ENCODE measurements at regions not wholly inside any gene's neighbourhood (a gene's known extent, or its start where the extent isn't known, plus 50 kb on each side); places are given as distances from the start of the nearest gene placed in this dataset.
"Not testable (repeated sequence)": the region's sequence is repeated elsewhere in the genome, so short reads cannot be mapped to it uniquely, and the experiment has no call there.

- no peaks in the 10 kb centered on the region for H3K9me3 Mint-ChIP-seq (ENCODE audit: unreplicated experiment)
- DNase-seq (ENCODE audit: extremely low spot score, unreplicated experiment) = no peak
- TF ChIP-seq, protein P1, sequence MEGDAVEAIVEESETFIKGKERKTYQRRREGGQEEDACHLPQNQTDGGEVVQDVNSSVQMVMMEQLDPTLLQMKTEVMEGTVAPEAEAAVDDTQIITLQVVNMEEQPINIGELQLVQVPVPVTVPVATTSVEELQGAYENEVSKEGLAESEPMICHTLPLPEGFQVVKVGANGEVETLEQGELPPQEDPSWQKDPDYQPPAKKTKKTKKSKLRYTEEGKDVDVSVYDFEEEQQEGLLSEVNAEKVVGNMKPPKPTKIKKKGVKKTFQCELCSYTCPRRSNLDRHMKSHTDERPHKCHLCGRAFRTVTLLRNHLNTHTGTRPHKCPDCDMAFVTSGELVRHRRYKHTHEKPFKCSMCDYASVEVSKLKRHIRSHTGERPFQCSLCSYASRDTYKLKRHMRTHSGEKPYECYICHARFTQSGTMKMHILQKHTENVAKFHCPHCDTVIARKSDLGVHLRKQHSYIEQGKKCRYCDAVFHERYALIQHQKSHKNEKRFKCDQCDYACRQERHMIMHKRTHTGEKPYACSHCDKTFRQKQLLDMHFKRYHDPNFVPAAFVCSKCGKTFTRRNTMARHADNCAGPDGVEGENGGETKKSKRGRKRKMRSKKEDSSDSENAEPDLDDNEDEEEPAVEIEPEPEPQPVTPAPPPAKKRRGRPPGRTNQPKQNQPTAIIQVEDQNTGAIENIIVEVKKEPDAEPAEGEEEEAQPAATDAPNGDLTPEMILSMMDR (IDR thresholded peaks at IDR 0.05) = no peak
- no peak overlapping the region for H3K4me3 Mint-ChIP-seq (ENCODE audit: unreplicated experiment)
- no peak overlapping the region for H3K27ac Mint-ChIP-seq (ENCODE audit: unreplicated experiment)
- H3K36me3 Mint-ChIP-seq (ENCODE audit: unreplicated experiment) = peaks cover 2% of the 10 kb centered on the region
- H3K27me3 Mint-ChIP-seq (ENCODE audit: unreplicated experiment) = no peaks in the 10 kb centered on the region
- peaks cover 33% of the 10 kb centered on the region for H3K4me1 Mint-ChIP-seq (ENCODE audit: unreplicated experiment)
Observed at GRCh38 chr2:56583796-56584315, 400.1 kb downstream of the CCDC85A start.

- Mint-ChIP-seq H3K4me1 (ENCODE audit: unreplicated experiment) (peaks cover 22% of the 10 kb centered on the region), H3K36me3 (ENCODE audit: unreplicated experiment) (no peaks in the 10 kb centered on the region), H3K27me3 (ENCODE audit: unreplicated experiment) (no peaks in the 10 kb centered on the region), H3K27ac (ENCODE audit: unreplicated experiment) (no peak overlapping the region), H3K9me3 (ENCODE audit: unreplicated experiment) (no peaks in the 10 kb centered on the region), H3K4me3 (ENCODE audit: unreplicated experiment) (no peak overlapping the region)
- TF ChIP-seq, protein P1 (IDR thresholded peaks at IDR 0.05) = no peak
- no peak for DNase-seq (ENCODE audit: extremely low spot score, unreplicated experiment)
Observed at GRCh38 chr2:56587456-56587855, 403.7 kb downstream of the CCDC85A start.

GRCh38 chr2:56589194-56589593, 405.4 kb downstream of the CCDC85A start:
- H3K9me3 Mint-ChIP-seq (ENCODE audit: unreplicated experiment) = no peaks in the 10 kb centered on the region
- H3K36me3 Mint-ChIP-seq (ENCODE audit: unreplicated experiment) = no peaks in the 10 kb centered on the region
- no peak overlapping the region for H3K4me3 Mint-ChIP-seq (ENCODE audit: unreplicated experiment)
- TF ChIP-seq, protein P1 (IDR thresholded peaks at IDR 0.05) = no peak
- no peak overlapping the region for H3K27ac Mint-ChIP-seq (ENCODE audit: unreplicated experiment)
- no peak for DNase-seq (ENCODE audit: extremely low spot score, unreplicated experiment)
- peaks cover 31% of the 10 kb centered on the region for H3K4me1 Mint-ChIP-seq (ENCODE audit: unreplicated experiment)
- H3K27me3 Mint-ChIP-seq (ENCODE audit: unreplicated experiment) = no peaks in the 10 kb centered on the region

- Mint-ChIP-seq H3K4me1 (ENCODE audit: unreplicated experiment) (peaks cover 30% of the 10 kb centered on the region), H3K27ac (ENCODE audit: unreplicated experiment) (no peak overlapping the region), H3K27me3 (ENCODE audit: unreplicated experiment) (no peaks in the 10 kb centered on the region), H3K36me3 (ENCODE audit: unreplicated experiment) (no peaks in the 10 kb centered on the region), H3K9me3 (ENCODE audit: unreplicated experiment) (peaks cover 3% of the 10 kb centered on the region), H3K4me3 (ENCODE audit: unreplicated experiment) (no peak overlapping the region)
- TF ChIP-seq, protein P1 (IDR thresholded peaks at IDR 0.05) = no peak
- DNase-seq (ENCODE audit: extremely low spot score, unreplicated experiment) = no peak
Observed at GRCh38 chr2:56589835-56590234, 406.0 kb downstream of the CCDC85A start.

DNA sequence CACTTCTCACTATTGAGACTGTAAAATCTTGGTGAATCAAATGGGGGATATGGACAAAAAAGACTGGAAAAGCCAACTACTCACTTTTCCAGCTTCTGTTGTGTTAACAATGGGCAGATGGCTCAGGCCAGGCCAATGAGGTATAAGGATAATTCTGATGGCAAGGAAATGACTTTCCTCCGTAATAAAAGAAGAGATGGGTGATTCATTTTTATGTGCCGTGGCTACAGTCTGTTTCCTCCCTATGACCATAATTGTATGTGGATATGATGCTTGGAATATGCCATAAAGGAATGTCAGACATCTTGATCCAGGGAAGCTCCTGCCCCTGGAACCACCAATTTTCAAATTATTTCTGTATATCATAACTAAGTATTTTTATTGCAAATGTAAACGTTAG, 406.8 kb downstream of the CCDC85A start:
- Mint-ChIP-seq H3K36me3 (ENCODE audit: unreplicated experiment) (no peaks in the 10 kb centered on the region), H3K4me1 (ENCODE audit: unreplicated experiment) (peaks cover 36% of the 10 kb centered on the region), H3K4me3 (ENCODE audit: unreplicated experiment) (no peak overlapping the region), H3K27me3 (ENCODE audit: unreplicated experiment) (no peaks in the 10 kb centered on the region), H3K9me3 (ENCODE audit: unreplicated experiment) (peaks cover 3% of the 10 kb centered on the region), H3K27ac (ENCODE audit: unreplicated experiment) (no peak overlapping the region)
- no peak for DNase-seq (ENCODE audit: extremely low spot score, unreplicated experiment)
- TF ChIP-seq, protein P1 (IDR thresholded peaks at IDR 0.05) = no peak

- H3K9me3 Mint-ChIP-seq (ENCODE audit: unreplicated experiment) = peaks cover 18% of the 10 kb centered on the region
- not testable (repeated sequence) for H3K4me1 Mint-ChIP-seq (ENCODE audit: unreplicated experiment); H3K27ac Mint-ChIP-seq (ENCODE audit: unreplicated experiment); H3K4me3 Mint-ChIP-seq (ENCODE audit: unreplicated experiment); DNase-seq (ENCODE audit: extremely low spot score, unreplicated experiment); H3K36me3 Mint-ChIP-seq (ENCODE audit: unreplicated experiment); H3K27me3 Mint-ChIP-seq (ENCODE audit: unreplicated experiment)
Observed at GRCh38 chr2:56606086-56606485, 422.3 kb downstream of the CCDC85A start.
